ENCODE measurements at regions not wholly inside any gene's neighbourhood (a gene's known extent, or its start where the extent isn't known, plus 50 kb on each side); places are given as distances from the start of the nearest gene placed in this dataset.

DNA sequence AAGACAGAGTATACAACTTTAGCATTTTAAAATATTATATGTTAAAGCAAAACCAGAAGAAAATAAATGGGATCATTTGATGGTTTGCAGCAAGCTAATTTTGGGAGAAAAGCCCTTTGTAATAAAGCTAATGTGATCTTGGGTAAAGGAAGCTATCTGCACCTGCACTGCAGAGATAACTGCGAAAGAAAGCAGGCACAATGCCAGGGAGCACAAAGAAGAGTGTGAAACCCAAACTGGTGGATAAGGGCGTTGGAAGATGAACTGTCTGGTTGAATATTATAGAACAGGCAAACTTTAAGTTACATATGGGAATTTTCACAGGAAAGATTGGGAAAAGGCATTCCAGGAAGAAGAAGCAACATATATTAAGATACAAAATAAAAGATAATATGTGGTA lies 179.2 kb upstream of the KHDRBS2 start:
- ChIA-PET POLR2A (no interaction called here), CTCF (no interaction called here)
- TF ChIP-seq FOXM1 (IDR thresholded peaks at IDR 0.05; ENCODE audit: borderline replicate concordance): no peak
- no peak for TF ChIP-seq FOXK2 (IDR thresholded peaks at IDR 0.05)
- no peak for TF ChIP-seq TARDBP (IDR thresholded peaks at IDR 0.05)
- TF ChIP-seq BHLHE40 (IDR thresholded peaks at IDR 0.05; ENCODE audit: borderline replicate concordance): no peak
- no peak for TF ChIP-seq ZNF384 (IDR thresholded peaks at IDR 0.05)
- TF ChIP-seq, protein P1, sequence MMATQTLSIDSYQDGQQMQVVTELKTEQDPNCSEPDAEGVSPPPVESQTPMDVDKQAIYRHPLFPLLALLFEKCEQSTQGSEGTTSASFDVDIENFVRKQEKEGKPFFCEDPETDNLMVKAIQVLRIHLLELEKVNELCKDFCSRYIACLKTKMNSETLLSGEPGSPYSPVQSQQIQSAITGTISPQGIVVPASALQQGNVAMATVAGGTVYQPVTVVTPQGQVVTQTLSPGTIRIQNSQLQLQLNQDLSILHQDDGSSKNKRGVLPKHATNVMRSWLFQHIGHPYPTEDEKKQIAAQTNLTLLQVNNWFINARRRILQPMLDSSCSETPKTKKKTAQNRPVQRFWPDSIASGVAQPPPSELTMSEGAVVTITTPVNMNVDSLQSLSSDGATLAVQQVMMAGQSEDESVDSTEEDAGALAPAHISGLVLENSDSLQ (IDR thresholded peaks at IDR 0.05): no peak
- no peak for TF ChIP-seq SUZ12 (IDR thresholded peaks at IDR 0.05)
- TF ChIP-seq SP1 (IDR thresholded peaks at IDR 0.05): no peak
- TF ChIP-seq ARNT (IDR thresholded peaks at IDR 0.05): no peak
- no peak for TF ChIP-seq LEF1 (IDR thresholded peaks at IDR 0.05; ENCODE audit: borderline replicate concordance)
- no peak for TF ChIP-seq FOXA1 (IDR thresholded peaks at IDR 0.05)
- TF ChIP-seq HDGF (IDR thresholded peaks at IDR 0.05; ENCODE audit: borderline replicate concordance): no peak
- no peak for DNase-seq (ENCODE audit: extremely low spot score)

DNA sequence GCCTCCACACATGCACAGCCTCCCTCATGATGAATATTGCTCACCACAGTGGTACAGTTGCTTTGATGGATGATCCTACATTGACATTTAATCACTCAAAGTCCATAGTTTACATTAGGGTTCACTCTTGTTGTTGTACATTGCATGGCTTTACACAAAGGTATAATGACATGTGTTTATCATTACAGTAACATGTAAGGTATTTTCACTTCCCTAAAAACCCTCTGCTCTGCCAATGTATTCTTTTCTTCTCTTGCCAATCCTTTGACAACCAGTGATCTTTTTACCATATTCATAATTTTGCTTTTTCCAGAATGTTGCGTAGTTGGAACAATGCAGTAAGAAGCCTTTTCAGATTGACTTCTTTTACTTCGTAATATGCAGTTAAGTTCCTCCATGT lies 166.6 kb upstream of the KHDRBS2 start:
- TF ChIP-seq NFRKB (IDR thresholded peaks at IDR 0.05) (no peak), SP1 (IDR thresholded peaks at IDR 0.05) (no peak), LEF1 (IDR thresholded peaks at IDR 0.05; ENCODE audit: borderline replicate concordance) (no peak), CTBP1 (IDR thresholded peaks at IDR 0.05; ENCODE audit: borderline replicate concordance) (no peak), BHLHE40 (IDR thresholded peaks at IDR 0.05; ENCODE audit: borderline replicate concordance) (no peak), ZNF384 (IDR thresholded peaks at IDR 0.05) (no peak), SUZ12 (IDR thresholded peaks at IDR 0.05) (no peak), L3MBTL2 (conservative IDR thresholded peaks at IDR 0.05) (no peak), FOXM1 (IDR thresholded peaks at IDR 0.05; ENCODE audit: borderline replicate concordance) (no peak), ARNT (IDR thresholded peaks at IDR 0.05) (no peak), ELF4 (IDR thresholded peaks at IDR 0.05) (no peak)
- TF ChIP-seq, protein P1 (IDR thresholded peaks at IDR 0.05): no peak
- CTCF ChIA-PET: interaction anchor here (0.7 kb wide), 1 partner anchor 462 kb away, joined by 3 read pairs; no protein-coding TSS in a partner anchor
- DNase-seq (ENCODE audit: extremely low spot score): no peak
- POLR2A ChIA-PET: no interaction called here

DNA sequence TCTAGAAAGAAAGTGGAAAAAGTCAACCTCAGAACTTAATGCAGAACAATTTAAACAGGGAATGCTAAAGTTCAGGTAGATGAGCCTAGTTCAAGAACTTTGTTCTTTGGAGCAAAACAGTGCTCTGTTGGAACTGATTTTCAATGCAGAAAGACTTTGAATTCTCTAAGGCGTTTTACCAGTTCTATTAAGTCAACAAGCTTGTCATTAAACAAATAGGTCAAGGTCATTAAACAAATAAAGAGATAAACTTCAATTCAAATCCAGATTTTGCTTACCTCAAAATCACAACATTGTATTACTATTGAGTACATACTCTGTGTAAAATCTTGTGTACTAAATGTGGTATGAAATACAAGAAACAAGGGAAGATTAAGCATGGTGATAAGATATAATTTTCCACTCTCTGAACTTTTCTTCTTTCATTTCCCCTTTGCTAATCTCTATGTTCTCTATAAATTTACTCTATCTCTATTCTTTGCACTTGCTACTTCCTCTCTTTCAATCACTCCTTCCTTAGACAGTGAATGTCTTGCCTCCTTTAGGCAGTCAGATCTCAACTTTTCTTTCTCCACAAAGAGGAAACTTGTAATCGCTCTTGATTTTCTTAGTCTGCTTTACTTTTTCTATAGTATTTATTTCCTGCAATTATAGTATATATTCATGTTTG lies 160.8 kb upstream of the KHDRBS2 start:
- POLR2A ChIA-PET: no interaction called here
- TF ChIP-seq HDGF (IDR thresholded peaks at IDR 0.05; ENCODE audit: borderline replicate concordance): no peak
- TF ChIP-seq NFRKB (IDR thresholded peaks at IDR 0.05): no peak
- no peak for TF ChIP-seq ZNF384 (IDR thresholded peaks at IDR 0.05)
- no peak for TF ChIP-seq L3MBTL2 (conservative IDR thresholded peaks at IDR 0.05)
- no peak for TF ChIP-seq CTBP1 (IDR thresholded peaks at IDR 0.05; ENCODE audit: borderline replicate concordance)
- no peak for TF ChIP-seq BHLHE40 (IDR thresholded peaks at IDR 0.05; ENCODE audit: borderline replicate concordance)
- TF ChIP-seq SUZ12 (IDR thresholded peaks at IDR 0.05): no peak
- TF ChIP-seq TARDBP (IDR thresholded peaks at IDR 0.05): no peak
- TF ChIP-seq LEF1 (IDR thresholded peaks at IDR 0.05; ENCODE audit: borderline replicate concordance): no peak
- no peak for TF ChIP-seq FOXA1 (IDR thresholded peaks at IDR 0.05)
- no peak for TF ChIP-seq FOXK2 (IDR thresholded peaks at IDR 0.05)
- TF ChIP-seq FOXM1 (IDR thresholded peaks at IDR 0.05; ENCODE audit: borderline replicate concordance): no peak
- TF ChIP-seq ELF4 (IDR thresholded peaks at IDR 0.05): no peak
- no peak for TF ChIP-seq SP1 (IDR thresholded peaks at IDR 0.05)
- no peak for TF ChIP-seq ARNT (IDR thresholded peaks at IDR 0.05)
- TF ChIP-seq, protein P1 (IDR thresholded peaks at IDR 0.05): no peak
- DNase-seq (ENCODE audit: extremely low spot score): no peak
- CTCF ChIA-PET: no interaction called here

DNA sequence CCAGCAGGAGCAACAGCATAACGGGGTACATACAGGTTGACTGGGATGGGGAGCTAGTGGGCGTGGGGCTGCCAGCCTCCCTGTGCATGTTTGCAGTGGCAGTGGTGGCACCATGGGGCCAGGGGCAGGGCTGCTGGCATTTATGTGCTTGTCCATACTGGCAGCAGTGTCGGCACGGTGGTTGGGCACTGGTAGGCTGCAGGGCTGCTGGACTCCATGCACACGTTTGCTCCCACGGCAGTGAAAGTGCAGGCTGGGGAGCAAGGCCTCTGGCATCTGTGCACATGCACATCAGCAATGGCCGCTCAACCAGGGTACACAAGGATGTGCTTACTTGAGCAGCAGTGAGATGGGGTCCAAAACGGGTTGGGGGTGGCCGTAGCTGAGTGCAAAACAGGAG lies 159.5 kb upstream of the KHDRBS2 start:
- no peak for DNase-seq (ENCODE audit: extremely low spot score)
- CTCF ChIA-PET: no interaction called here
- POLR2A ChIA-PET: no interaction called here
- TF ChIP-seq TARDBP (IDR thresholded peaks at IDR 0.05) (no peak), ARNT (IDR thresholded peaks at IDR 0.05) (no peak), ELF4 (IDR thresholded peaks at IDR 0.05) (no peak), SP1 (IDR thresholded peaks at IDR 0.05) (no peak)

DNA sequence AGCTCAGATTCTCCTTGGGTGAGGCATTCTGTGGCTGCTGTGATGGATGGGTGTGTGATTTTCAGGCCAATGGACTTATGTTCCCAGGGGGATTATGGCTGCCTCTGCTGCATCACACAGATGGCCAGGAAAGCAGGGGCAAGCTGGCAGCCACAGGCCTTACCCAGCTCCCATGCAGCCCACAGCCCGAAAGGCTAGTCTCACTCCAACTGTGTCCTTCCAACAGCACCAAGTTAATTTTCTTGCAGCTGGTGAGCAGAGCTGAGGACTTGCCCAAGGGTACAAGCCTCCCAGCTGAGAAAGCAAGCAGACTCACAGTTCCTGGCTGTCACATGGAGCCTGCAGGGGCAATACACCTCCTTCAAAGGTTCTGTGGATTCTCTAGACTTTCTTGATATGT lies 155.2 kb upstream of the KHDRBS2 start:
- TF ChIP-seq HDGF (IDR thresholded peaks at IDR 0.05; ENCODE audit: borderline replicate concordance) (no peak), SUZ12 (IDR thresholded peaks at IDR 0.05) (no peak), FOXM1 (IDR thresholded peaks at IDR 0.05; ENCODE audit: borderline replicate concordance) (no peak), LEF1 (IDR thresholded peaks at IDR 0.05; ENCODE audit: borderline replicate concordance) (no peak), SP1 (IDR thresholded peaks at IDR 0.05) (no peak), ELF4 (IDR thresholded peaks at IDR 0.05) (no peak), FOXK2 (IDR thresholded peaks at IDR 0.05) (no peak), L3MBTL2 (conservative IDR thresholded peaks at IDR 0.05) (no peak), BHLHE40 (IDR thresholded peaks at IDR 0.05; ENCODE audit: borderline replicate concordance) (no peak), ARNT (IDR thresholded peaks at IDR 0.05) (no peak), NFRKB (IDR thresholded peaks at IDR 0.05) (no peak), FOXA1 (IDR thresholded peaks at IDR 0.05) (no peak), ZNF384 (IDR thresholded peaks at IDR 0.05) (no peak)
- ChIA-PET CTCF (no interaction called here), POLR2A (no interaction called here)
- no peak for DNase-seq (ENCODE audit: extremely low spot score)

DNA sequence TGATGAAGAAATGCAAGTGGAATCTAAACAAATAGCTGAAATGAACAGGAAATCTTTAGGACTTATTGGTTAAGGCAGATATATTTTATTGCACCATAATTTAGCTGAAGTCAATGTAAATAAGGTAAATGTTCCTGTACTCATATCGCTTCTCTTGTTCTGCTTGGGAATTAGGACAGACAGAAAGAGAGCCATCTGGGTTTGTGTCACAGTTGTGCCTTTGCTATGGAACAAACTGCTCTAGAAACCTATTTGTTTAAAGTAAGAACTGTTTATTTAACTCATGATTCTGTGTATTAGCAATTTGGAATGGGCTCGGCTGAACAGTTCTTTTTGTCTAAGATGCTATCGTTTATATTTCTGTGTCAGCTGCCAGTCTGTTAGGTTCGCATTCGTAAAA lies 143.8 kb upstream of the KHDRBS2 start:
- no peak for DNase-seq (ENCODE audit: extremely low spot score)
- POLR2A ChIA-PET: no interaction called here
- CTCF ChIA-PET: no interaction called here
- TF ChIP-seq CTBP1 (IDR thresholded peaks at IDR 0.05; ENCODE audit: borderline replicate concordance) (no peak), FOXM1 (IDR thresholded peaks at IDR 0.05; ENCODE audit: borderline replicate concordance) (no peak), ARNT (IDR thresholded peaks at IDR 0.05) (no peak), TARDBP (IDR thresholded peaks at IDR 0.05) (no peak), ELF4 (IDR thresholded peaks at IDR 0.05) (no peak), FOXA1 (IDR thresholded peaks at IDR 0.05) (no peak), BHLHE40 (IDR thresholded peaks at IDR 0.05; ENCODE audit: borderline replicate concordance) (no peak), FOXK2 (IDR thresholded peaks at IDR 0.05) (no peak), LEF1 (IDR thresholded peaks at IDR 0.05; ENCODE audit: borderline replicate concordance) (no peak), NFRKB (IDR thresholded peaks at IDR 0.05) (no peak), ZNF384 (IDR thresholded peaks at IDR 0.05) (no peak)
- TF ChIP-seq, protein P1 (IDR thresholded peaks at IDR 0.05): no peak
